ENCODE measurements at regions not wholly inside any gene's neighbourhood (a gene's known extent, or its start where the extent isn't known, plus 50 kb on each side); places are given as distances from the start of the nearest gene placed in this dataset.

- no peaks in the 10 kb centered on the region for H3K9me3 ChIP-seq (ENCODE audit: low read length)
- no peaks in the 10 kb centered on the region for H3K36me3 ChIP-seq (ENCODE audit: insufficient read depth, low read length)
- no peaks in the 10 kb centered on the region for H3K9me2 ChIP-seq (ENCODE audit: insufficient read depth, low read length)
- H3K4me3 ChIP-seq (ENCODE audit: low read length): no peak overlapping the region
- H3F3A ChIP-seq (ENCODE audit: insufficient read depth, low read length, poor library complexity, severe bottlenecking): no peaks in the 10 kb centered on the region
- no peak overlapping the region for H3K4me2 ChIP-seq (ENCODE audit: low read length)
- H3K27me3 ChIP-seq (ENCODE audit: insufficient read depth, low read depth, low read length): no peaks in the 10 kb centered on the region
- H3K27ac ChIP-seq (ENCODE audit: low read length): no peak overlapping the region
- H4K20me1 ChIP-seq (ENCODE audit: insufficient read depth): no peaks in the 10 kb centered on the region
- no peak overlapping the region for H3K9ac ChIP-seq (ENCODE audit: low read length)
- TF ChIP-seq TAF1 (IDR thresholded peaks at IDR 0.05; ENCODE audit: low read depth) (no peak), EP300 (conservative IDR thresholded peaks at IDR 0.05; ENCODE audit: poor library complexity, severe bottlenecking) (no peak), MXI1 (conservative IDR thresholded peaks at IDR 0.05; ENCODE audit: poor library complexity, severe bottlenecking) (no peak), SMC3 (conservative IDR thresholded peaks at IDR 0.05; ENCODE audit: poor library complexity) (no peak), POLR2AphosphoS5 (IDR thresholded peaks at IDR 0.05) (no peak), CTCF (IDR thresholded peaks at IDR 0.05; ENCODE audit: poor library complexity, severe bottlenecking) (no peak), EZH2 (IDR thresholded peaks at IDR 0.05; ENCODE audit: borderline replicate concordance, insufficient read depth, low read length, poor library complexity, severe bottlenecking) (no peak), RAD21 (conservative IDR thresholded peaks at IDR 0.05) (no peak)
- TF ChIP-seq, protein P1, sequence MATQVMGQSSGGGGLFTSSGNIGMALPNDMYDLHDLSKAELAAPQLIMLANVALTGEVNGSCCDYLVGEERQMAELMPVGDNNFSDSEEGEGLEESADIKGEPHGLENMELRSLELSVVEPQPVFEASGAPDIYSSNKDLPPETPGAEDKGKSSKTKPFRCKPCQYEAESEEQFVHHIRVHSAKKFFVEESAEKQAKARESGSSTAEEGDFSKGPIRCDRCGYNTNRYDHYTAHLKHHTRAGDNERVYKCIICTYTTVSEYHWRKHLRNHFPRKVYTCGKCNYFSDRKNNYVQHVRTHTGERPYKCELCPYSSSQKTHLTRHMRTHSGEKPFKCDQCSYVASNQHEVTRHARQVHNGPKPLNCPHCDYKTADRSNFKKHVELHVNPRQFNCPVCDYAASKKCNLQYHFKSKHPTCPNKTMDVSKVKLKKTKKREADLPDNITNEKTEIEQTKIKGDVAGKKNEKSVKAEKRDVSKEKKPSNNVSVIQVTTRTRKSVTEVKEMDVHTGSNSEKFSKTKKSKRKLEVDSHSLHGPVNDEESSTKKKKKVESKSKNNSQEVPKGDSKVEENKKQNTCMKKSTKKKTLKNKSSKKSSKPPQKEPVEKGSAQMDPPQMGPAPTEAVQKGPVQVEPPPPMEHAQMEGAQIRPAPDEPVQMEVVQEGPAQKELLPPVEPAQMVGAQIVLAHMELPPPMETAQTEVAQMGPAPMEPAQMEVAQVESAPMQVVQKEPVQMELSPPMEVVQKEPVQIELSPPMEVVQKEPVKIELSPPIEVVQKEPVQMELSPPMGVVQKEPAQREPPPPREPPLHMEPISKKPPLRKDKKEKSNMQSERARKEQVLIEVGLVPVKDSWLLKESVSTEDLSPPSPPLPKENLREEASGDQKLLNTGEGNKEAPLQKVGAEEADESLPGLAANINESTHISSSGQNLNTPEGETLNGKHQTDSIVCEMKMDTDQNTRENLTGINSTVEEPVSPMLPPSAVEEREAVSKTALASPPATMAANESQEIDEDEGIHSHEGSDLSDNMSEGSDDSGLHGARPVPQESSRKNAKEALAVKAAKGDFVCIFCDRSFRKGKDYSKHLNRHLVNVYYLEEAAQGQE (IDR thresholded peaks at IDR 0.05; ENCODE audit: borderline replicate concordance): no peak
- H3K79me2 ChIP-seq (replicated peaks; ENCODE audit: insufficient read depth, low read length): no peaks in the 10 kb centered on the region
- no peak overlapping the region for H2AFZ ChIP-seq (ENCODE audit: low read depth, low read length)
Observed at GRCh38 chr5:165066751-165067385, 1561.4 kb downstream of the MAT2B start.

DNA sequence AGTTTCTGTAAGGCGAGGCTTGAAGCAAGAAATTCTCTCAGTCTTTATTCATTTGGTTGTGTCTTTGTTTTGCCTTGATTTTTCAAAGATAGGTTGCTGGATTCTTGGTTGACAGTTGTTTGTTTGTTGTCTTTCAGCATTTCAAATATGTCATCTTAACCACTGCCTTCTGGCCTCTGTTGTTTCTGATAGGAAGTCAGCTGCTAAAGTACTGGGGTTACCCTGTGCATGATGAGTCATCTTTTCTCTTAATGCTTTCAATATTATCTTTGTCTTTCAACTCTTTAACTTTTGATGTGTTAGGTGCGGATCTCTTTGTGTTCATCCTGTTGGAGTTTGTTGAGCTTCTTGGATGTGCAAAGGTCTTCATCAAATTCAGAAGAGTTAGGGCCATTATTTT, 1571.3 kb downstream of the MAT2B start:
- H3K27me3 ChIP-seq (ENCODE audit: insufficient read depth, low read depth, low read length): no peaks in the 10 kb centered on the region
- TF ChIP-seq EP300 (conservative IDR thresholded peaks at IDR 0.05; ENCODE audit: poor library complexity, severe bottlenecking) (no peak), MXI1 (conservative IDR thresholded peaks at IDR 0.05; ENCODE audit: poor library complexity, severe bottlenecking) (no peak), SMC3 (conservative IDR thresholded peaks at IDR 0.05; ENCODE audit: poor library complexity) (no peak), CTCF (IDR thresholded peaks at IDR 0.05; ENCODE audit: poor library complexity, severe bottlenecking) (no peak), RAD21 (conservative IDR thresholded peaks at IDR 0.05) (no peak), TAF1 (IDR thresholded peaks at IDR 0.05; ENCODE audit: low read depth) (no peak), EZH2 (IDR thresholded peaks at IDR 0.05; ENCODE audit: borderline replicate concordance, insufficient read depth, low read length, poor library complexity, severe bottlenecking) (no peak), POLR2AphosphoS5 (IDR thresholded peaks at IDR 0.05) (no peak)
- TF ChIP-seq, protein P1 (IDR thresholded peaks at IDR 0.05; ENCODE audit: borderline replicate concordance): no peak
- H3K9ac ChIP-seq (ENCODE audit: low read length): no peak overlapping the region
- H3K79me2 ChIP-seq (replicated peaks; ENCODE audit: insufficient read depth, low read length): no peaks in the 10 kb centered on the region
- H3K4me3 ChIP-seq (ENCODE audit: low read length): no peak overlapping the region
- H4K20me1 ChIP-seq (ENCODE audit: insufficient read depth): no peaks in the 10 kb centered on the region
- no peaks in the 10 kb centered on the region for H3K36me3 ChIP-seq (ENCODE audit: insufficient read depth, low read length)
- H3K27ac ChIP-seq (ENCODE audit: low read length): no peak overlapping the region
- no peak overlapping the region for H2AFZ ChIP-seq (ENCODE audit: low read depth, low read length)
- no peaks in the 10 kb centered on the region for H3K9me2 ChIP-seq (ENCODE audit: insufficient read depth, low read length)
- H3K4me2 ChIP-seq (ENCODE audit: low read length): no peak overlapping the region
- no peaks in the 10 kb centered on the region for H3K9me3 ChIP-seq (ENCODE audit: low read length)
- no peaks in the 10 kb centered on the region for H3F3A ChIP-seq (ENCODE audit: insufficient read depth, low read length, poor library complexity, severe bottlenecking)
